HG03571 (cell line): ENCODE measurements at regions not wholly inside any gene's neighbourhood (a gene's known extent, or its start where the extent isn't known, plus 50 kb on each side); places are given as distances from the start of the nearest gene placed in this dataset.

Experiments used
- ATAC-seq: cut with Tn5 transposase; IDR thresholded peaks from one replicate; pipeline ENCODE4 v1.9.1; 2021; ENCODE audit not compliant: unreplicated experiment

DNA sequence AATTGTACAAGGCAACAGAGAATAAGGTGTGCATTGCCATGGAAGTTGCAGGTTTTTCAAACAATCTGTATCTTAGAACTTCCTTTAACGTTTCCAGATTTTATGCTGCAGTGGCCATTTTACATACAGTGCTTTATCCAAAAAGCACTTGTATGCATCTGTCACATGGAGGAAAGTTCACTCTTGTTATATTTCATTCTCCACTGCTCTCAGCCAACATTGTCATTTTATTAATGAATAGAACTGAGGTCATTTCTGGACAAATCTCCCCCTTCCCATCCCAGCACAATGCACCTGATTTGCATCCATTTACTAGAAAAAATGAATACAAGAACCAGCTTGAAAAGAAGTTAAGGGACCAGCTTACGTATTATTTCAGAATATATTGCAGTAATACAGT is 342.0 kb downstream of the USP25 start:
- ATAC-seq: no peak

DNA sequence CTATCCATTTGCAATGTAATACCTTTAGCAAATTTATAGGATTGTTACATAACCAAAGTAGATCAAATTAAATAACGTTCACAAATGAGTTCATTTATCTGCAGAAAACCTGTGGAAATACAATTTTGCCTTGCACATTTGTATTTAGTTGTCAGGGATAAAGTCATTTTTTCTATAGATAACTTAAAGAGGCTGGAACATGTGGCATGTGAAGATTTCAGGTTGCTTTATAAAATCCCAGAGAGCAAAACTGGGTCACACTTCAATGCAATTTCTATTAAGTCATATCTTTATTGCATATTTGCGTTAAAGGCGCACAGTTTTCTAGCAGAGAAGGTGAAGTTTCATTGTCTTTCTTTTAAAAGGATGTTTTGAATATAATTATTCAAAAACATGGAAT is 342.4 kb downstream of the USP25 start:
- no peak for ATAC-seq

GRCh38 chr21:16072737-16073136 is 343.0 kb downstream of the USP25 start:
- ATAC-seq: no peak

DNA sequence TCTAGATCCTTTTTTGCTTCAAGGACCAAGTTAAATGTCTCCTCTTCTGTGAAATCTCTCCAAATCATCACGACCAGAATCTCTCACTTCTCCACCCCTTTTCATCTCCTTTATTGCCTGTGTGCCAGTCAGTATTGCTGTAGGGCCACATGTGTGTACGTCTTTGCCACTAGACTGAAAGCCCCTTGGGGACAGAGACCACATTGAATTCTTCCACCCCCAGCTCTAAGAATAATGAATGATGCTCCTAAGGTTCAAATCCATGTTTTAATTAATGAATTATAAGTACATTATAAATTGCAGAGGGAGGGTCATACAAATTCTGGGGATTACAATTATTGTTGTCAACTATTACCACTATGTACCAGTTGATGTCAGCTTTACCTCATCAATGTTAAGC is 343.8 kb downstream of the USP25 start:
- ATAC-seq: no peak

DNA sequence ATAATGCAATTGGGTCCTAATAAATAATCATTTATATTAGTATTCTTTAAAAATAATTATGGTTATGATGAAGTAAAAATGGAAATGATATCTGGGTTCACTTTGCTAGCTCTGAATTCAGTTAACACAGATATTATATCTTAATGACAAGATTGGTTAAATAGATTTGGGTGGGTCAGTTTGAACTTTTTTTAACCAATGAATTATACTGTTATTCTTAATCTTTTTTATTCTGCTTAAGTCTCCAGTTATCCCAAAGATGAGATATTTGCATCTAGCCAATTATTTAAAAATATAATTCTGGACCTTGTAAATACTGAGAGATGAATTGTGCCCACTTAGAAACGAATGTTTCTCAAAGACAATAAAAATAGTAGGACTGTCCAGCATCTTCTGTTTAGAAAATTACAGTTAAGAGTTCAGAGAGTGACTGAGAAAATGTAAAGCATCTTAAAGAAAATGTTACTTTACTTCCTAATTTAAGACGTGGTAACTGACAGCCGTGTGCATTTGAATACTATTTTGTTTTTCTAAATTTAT is 345.2 kb downstream of the USP25 start:
- no peak for ATAC-seq

DNA sequence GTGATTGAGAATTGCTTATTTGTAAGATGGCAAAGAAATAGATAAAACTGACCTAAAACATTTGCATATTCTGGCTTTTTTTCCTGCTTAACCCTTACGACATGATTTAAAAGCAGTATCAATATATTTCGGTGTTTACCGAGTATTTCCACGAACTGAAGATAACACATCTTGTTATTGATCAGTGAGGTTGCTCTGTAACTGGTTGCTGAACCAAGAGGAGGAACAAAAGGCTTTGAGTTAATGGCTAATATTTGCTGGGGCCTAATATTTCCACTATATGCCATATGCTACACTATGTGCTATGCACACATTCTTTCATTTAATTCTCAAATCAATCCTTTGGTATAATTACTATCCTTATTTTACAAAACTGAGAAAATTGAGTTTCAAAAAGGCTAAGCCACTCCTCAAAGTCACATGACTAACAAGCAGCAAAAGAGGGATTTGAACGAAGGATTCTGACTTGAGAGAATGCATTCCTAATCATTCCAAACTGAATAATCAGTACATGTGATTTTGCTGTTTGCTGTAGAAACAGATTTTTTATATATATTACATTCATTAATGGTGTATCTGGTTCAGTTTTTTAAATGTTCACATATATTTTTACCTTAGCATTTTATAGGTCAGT is 346.0 kb downstream of the USP25 start:
- ATAC-seq: no peak

DNA sequence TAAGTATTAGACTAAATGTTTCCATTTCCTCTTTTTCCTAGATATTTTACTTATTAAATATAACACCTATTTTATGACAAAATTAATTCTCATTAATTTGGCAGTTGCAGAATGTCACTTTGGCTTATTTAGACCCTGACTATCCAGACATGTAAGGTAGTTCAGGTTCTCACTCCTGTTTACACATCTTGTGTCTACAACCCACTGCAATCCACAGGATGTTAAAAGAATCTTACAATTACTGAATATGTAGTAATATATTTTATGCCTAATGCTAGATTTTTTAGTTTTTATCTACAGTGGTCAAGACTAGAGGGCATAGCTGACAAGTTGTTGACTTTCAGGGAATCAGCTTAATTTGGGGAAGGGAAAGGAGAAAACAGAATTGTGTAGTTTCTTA is 346.7 kb downstream of the USP25 start:
- no peak for ATAC-seq

DNA sequence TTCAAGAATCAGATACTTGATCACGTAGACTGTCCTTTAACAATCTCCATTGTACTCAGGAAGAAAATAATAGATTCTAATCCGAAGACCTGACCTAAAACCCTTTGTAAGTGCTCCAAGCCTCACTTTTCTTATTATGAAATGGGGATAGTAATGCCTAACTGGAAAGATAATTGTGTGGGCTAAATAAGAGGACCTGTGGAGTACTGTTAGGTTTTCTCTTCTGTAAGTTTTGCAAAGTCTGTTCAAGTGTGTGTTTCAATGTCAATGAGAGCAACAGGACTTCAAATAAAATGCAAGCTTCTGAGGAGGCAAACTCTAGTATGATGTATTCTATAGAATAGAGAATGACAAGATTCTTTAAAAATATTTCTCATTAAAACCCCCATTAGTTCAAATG is 348.6 kb downstream of the USP25 start:
- ATAC-seq: no peak

DNA sequence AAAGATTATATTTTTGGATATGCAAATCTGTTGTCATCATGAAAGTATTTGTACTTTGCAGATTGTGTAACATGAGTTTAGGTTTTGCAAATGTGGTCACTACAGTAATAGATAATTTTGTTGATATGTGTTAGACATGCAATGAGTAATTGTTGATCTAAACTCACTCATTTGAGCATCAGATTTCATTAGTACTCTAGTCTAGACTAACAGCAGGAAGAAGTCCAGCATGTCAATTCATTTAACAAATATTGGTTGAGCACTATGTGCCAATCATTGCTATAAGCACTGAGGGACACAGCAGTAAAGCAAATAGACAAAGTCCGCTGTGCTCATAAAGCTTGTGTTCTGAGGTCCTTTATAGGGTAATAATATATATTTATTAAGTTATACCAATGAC is 350.0 kb downstream of the USP25 start:
- ATAC-seq: no peak

GRCh38 chr21:16081304-16081703 is 351.5 kb downstream of the USP25 start:
- ATAC-seq: no peak

DNA sequence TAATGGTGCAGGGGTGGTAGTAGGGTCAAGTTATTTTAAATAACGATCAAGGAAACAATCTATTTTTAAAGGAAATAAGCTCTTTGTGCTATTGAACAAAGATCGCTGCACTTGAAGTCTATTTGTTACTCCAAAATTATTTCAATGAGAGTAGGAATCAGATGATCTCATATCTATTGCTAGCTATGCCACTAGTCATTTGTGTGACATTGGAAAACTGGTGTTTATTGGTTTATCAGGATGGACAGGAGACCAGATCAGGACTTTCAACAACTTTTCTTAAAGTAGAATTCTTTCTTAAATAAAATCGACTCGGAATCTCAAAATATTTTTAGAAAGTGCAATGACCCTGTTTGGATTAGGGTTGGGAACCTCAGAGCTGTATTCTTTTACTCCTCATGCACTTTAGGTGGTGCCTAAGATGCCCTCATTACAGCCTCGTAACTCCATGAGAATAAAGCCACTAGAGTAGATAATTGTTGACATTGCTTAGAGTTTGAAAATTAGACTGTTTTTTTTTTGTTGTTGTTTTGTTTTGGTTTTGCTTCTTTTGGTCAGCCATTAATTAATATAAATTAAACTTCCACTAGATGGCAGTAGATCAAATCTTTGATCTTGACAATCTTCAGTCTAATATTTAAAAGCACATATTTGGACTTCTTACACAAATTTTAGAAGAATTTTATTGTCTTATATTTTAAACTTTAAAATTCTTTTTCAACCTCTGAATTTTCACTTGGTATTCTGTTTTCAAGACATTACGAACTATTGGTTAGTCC is 352.4 kb downstream of the USP25 start:
- ATAC-seq: no peak

GRCh38 chr21:16084776-16085364 is 355.1 kb downstream of the USP25 start:
- no peak for ATAC-seq

- ATAC-seq: no peak
These were observed 355.6 kb downstream of the USP25 start for GRCh38 chr21:16085421-16085820.

GRCh38 chr21:16086121-16086520 is 356.3 kb downstream of the USP25 start:
- no peak for ATAC-seq

GRCh38 chr21:16086936-16087335 is 357.2 kb downstream of the USP25 start:
- ATAC-seq: no peak

- ATAC-seq: no peak
These were observed 357.7 kb downstream of the USP25 start for GRCh38 chr21:16087523-16087922.

DNA sequence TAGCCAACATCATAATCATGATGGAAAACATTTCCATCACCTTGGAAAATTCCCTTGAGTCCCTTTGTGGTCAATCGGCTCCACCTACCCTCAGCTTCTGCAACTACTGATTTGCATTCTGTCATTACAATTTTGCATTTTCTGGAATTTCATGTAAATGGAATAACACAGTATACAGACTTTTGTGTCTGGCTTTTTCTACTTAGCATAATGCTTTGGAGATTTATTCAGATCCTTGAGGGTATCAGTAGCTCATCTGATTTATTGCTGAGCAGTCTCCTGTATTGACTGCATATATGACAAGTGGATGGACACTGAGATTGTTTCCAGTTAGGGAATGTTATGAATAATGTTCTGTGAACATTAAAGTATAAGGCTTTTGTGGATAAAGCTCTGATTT is 358.3 kb downstream of the USP25 start:
- no peak for ATAC-seq

- no peak for ATAC-seq
These were observed 365.2 kb downstream of the USP25 start for GRCh38 chr21:16095005-16095404.

- no peak for ATAC-seq
These were observed 367.2 kb downstream of the USP25 start for GRCh38 chr21:16096988-16097387.

GRCh38 chr21:16102113-16102512 is 372.3 kb downstream of the USP25 start:
- ATAC-seq: no peak

DNA sequence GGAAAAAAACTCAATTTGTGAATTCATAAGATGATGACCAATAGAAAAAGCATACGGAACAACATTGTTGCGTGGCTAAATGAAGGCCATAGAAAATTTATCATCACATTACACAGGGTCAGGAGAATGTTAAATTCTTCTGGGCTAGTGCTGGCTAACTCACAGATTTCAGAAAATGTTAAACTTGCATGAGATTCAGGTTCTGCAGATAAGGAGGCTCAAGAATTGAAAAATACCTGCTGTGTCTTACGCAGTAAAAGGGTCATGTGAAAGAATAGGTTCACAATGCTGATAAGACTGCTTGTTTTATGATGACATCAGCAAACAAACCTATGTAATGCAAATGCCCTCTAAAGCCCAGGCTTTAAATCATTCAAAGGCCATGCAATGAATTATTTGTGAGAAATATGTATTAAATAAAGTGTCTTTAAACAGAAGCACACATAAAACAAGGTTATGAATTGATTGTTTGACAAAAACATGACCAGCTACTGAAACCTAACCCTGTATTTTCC is 378.8 kb downstream of the USP25 start:
- ATAC-seq: no peak
